ENCODE measurements at regions not wholly inside any gene's neighbourhood (a gene's known extent, or its start where the extent isn't known, plus 50 kb on each side); places are given as distances from the start of the nearest gene placed in this dataset.

DNA sequence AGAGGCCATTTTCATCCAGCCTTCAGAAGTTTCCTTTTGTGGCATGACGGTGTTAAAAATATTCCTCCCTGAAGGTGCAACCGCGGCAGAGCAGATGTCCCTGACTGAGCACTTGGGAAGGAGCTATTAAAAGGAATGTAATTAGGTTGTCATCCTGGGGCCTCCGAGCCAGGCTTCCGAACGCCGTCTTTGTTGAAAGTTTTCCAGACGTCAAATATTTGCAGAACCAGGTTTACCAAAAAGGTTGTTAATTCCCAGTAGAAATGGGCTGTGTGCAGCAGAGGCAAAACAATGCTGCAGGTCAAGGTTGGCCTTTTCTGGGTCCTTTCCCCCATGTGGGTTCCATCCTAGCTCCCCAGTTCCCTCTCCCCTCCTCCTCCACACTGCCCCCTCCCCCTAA lies 88.8 kb upstream of the CALM2 start:
- no peak for DNase-seq (ENCODE audit: low read depth)

GRCh38 chr2:47264686-47265085 lies 88.4 kb upstream of the CALM2 start:
- no peak for DNase-seq (ENCODE audit: low read depth)

GRCh38 chr2:47264143-47264542 lies 87.8 kb upstream of the CALM2 start:
- no peak for DNase-seq (ENCODE audit: low read depth)

- no peak for DNase-seq (ENCODE audit: low read depth)
These were observed 86.3 kb upstream of the CALM2 start for GRCh38 chr2:47262657-47263056.

DNA sequence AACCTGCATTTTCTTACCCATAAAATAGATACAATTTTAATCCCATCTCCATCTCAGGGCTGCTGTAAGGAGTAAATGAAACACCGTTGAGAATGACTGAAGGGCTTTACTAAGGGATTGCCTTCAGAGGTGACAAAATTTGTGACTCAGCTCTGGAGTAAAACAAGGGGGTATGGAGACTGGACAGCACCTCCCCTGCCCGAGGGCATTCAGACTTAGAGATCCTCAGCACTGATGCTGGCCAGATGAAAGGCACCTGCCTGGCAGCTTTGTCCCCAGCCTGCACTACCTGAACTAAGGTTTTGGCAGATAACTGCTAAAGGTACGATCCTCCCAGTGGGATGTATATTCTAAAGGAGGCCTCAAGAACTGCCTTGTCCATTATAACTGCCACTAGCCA lies 84.7 kb upstream of the CALM2 start:
- DNase-seq (ENCODE audit: low read depth) = no peak

GRCh38 chr2:47259829-47260228 lies 83.5 kb upstream of the CALM2 start:
- no peak for DNase-seq (ENCODE audit: low read depth)

DNA sequence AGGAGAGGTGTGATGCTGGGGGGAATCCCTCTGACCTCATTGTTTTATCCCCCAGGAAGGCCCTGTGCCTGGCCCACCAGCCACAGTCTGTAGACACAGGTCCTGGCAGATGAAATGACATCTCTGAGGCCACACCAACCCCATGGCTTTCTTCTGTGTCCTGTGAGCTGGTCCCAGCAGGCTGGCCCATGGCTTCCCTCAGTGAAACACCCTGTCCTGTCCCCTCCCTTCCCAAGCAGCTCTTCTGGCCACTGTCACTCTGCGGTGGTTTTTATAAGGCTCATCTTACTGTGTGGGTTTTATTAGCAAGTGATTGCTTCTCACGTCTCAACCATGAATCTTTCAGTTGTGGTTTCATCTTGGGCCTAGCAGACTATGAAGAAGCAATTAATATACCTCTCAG lies 81.6 kb upstream of the CALM2 start:
- DNase-seq (ENCODE audit: low read depth) = no peak

- DNase-seq (ENCODE audit: low read depth) = no peak
These were observed 80.2 kb upstream of the CALM2 start for GRCh38 chr2:47256416-47257087.

DNA sequence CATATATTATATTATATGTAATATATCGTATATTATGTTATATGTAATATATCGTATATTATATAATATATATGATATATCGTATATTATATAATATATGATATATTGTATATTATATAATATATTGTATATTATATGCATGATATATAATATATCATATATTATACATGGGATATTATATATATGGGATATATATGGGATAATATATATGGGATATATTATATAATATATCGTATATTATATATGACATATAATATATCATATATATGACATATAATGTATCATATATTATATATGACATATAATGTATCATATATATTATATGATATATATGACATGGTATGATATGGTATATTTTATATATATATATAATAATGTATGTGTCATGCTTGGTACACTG lies 79.5 kb upstream of the CALM2 start:
- no peak for DNase-seq (ENCODE audit: low read depth)

GRCh38 chr2:47254464-47254863 lies 78.2 kb upstream of the CALM2 start:
- no peak for DNase-seq (ENCODE audit: low read depth)

DNA sequence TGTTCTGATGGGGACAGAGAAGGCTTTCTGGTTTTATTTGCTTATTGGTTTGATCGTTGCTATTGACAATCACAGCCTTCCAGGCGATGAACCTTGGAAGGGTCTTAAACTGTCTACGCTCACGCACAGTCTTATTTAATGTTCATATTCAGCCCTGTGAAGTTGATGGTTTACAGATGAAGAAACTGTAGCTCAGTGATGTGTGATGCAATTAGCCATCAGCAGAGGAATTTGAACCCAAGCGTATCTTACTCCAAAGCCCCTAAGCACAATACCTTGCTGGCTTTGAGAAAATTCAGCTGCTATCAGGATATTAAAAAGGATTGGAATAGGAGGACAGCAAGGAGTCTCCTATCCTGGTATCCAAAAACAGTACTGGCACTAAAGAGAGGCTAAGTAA lies 77.1 kb upstream of the CALM2 start:
- DNase-seq (ENCODE audit: low read depth) = no peak

- no peak for DNase-seq (ENCODE audit: low read depth)
These were observed 75.0 kb upstream of the CALM2 start for GRCh38 chr2:47251404-47251675.

DNA sequence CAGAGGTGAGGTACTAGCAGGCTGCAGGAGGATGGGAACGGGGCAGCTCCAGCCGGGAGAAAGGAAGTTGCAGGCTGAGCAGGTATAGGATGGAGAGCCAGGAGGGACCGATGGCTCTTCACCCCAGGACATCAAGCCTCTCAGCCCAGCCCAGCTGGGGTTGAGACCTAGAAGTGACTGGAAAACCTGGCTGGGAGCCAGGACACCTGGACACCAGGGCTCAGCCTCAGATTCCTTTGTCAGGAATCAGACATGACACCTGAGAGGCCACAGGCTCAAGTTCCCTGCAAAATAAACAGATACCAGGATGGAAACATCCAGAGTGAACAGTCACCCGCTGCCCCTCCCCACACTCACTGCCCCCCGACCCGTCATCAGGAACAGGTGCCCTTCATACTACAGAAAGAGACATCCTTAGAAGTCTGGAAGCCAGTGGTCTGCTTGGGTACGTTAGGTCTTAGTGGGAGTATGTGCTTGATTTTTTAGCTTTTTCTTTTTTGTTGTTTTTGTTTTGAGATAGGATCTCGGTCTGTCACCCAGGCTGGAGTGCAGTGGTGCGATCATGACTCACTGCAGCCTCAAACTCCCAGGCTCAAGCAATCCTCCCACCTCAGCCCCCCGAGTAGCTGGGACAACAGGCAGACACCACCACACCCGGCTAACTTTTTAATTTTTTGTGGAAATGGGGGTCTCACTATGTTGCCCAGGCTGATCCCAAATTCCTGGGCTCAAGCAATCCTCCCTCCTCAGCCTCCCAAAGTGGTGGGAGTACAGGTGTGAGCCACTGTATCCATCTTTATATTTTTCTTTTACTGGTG lies 74.5 kb upstream of the CALM2 start:
- no peak for DNase-seq (ENCODE audit: low read depth)

DNA sequence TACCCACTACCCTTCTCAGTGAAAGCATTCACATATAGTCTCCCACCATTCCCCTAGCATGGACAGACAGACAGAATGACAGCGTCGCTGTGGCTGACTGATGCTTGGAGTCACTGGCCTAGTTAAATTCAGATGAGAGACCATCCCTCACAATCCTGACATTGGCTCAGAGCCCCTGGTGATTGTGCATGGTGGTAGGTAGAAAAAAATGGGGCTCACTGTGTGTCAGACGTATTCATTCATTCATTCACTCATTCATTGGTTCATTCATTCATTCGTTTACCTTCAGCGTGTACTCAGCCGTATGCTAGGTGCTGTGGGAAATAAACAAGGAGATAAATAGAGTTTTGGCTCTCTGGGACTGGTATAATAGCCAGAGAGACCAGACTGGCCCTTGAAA lies 73.6 kb upstream of the CALM2 start:
- DNase-seq (ENCODE audit: low read depth) = no peak

GRCh38 chr2:47249157-47249900 lies 73.0 kb upstream of the CALM2 start:
- DNase-seq (ENCODE audit: low read depth) = no peak

GRCh38 chr2:47243596-47244323 lies 67.4 kb upstream of the CALM2 start:
- no peak for DNase-seq (ENCODE audit: low read depth)

DNA sequence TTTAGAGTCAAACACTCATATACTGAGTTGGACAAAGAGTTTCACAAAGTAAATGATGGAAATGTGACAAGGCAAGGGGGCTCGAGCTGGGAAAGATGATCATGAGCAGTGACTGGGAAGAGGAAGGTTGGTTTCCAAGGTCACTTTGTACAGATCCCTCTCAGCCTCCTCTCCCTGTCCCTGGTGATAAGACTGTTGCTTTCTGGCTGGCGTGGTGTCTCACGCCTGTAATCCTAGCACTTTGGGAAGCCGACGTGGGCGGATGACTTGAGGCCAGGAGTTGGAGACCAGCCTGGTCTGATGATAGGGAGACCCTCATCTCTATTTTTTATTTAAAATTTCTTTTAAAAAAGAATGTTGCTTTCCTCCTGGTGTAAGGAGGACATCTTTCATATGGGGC lies 65.4 kb upstream of the CALM2 start:
- DNase-seq (ENCODE audit: low read depth) = no peak

- DNase-seq (ENCODE audit: low read depth) = no peak
These were observed 63.0 kb upstream of the CALM2 start for GRCh38 chr2:47239119-47239969.

- no peak for DNase-seq (ENCODE audit: low read depth)
These were observed 62.3 kb upstream of the CALM2 start for GRCh38 chr2:47238638-47239037.

DNA sequence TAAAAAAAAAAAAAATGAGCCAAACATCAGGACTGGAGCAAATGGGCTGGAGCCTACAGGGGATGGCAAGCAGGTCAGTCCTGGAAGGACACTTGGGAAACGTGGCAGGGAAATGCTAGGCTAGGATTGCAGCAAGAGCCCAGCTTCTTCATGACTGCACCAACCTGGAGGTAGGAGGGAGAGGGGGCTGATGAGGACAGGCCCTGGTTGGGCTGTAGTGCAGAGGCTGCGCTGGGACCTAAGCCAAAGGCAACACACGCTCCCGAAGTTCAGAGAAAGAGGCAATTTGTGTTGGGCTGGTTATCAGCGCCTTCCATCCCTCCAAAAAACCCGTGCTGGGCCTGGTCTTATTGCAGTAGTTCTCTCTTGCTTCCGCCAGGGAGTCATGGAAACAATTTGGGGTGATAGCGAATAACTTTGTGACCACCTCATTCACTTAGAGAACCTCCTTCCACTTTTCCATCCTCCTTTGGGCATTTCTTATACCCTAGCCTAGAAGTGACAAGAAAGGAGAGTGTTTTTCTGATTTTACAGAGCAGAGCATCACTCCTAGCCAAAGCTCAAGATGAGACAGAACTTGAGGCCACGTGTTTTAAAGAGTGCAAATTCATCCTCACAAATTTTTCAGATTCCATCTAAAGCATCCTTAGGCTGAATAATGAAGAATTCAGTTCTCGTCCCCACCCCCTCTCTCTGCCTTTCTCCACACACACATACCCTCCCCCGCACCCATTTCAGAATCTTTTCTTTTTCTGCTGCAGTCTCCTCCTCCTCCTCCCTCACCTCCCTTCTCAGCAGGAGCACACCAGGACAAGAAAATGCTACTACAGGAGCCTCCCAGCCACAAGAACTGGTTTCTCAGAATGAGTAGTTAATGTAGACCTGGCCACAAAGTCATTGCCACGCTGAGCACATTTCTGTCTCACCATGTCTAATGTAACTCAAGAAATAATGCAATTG lies 61.3 kb upstream of the CALM2 start:
- no peak for DNase-seq (ENCODE audit: low read depth)

Measured in T follicular helper cell (primary cell).